MM.1S (cell line): ENCODE measurements at regions not wholly inside any gene's neighbourhood (a gene's known extent, or its start where the extent isn't known, plus 50 kb on each side); places are given as distances from the start of the nearest gene placed in this dataset.

ENCODE experiments used
- DNase-seq: peaks from one replicate; pipeline ENCODE4 v3.0.0-alpha.2; 2015
- H2AFZ ChIP-seq: fragments of 300-600 bp; sonication (generic); 2 replicates; pipeline ENCODE4 v1.6.0; 2016; ENCODE audit warnings: antibody characterized with exemption, low read length
- H3F3A ChIP-seq: fragments of 300-600 bp; sonication (generic); 2 replicates; pipeline ENCODE4 v1.6.1; 2016; ENCODE audit warnings: mild to moderate bottlenecking, antibody characterized with exemption, low read length, moderate library complexity, mixed read lengths; ENCODE audit not compliant: insufficient read depth
- H3K27ac ChIP-seq: fragments of 300-600 bp; sonication (generic); 2 replicates; pipeline ENCODE4 v1.5.1; 2016; ENCODE audit warnings: mild to moderate bottlenecking, low read length
- H3K27me3 ChIP-seq: fragments of 300-600 bp; sonication (generic); replicated peaks from 2 replicates; pipeline ENCODE4 v1.6.0; 2016; ENCODE audit warnings: low read length; ENCODE audit not compliant: insufficient read depth
- H3K36me3 ChIP-seq: fragments of 300-600 bp; sonication (generic); replicated peaks from 2 replicates; pipeline ENCODE4 v1.6.1; 2016; ENCODE audit warnings: mild to moderate bottlenecking, low read length, mixed read lengths; ENCODE audit not compliant: insufficient read depth
- H3K4me1 ChIP-seq: fragments of 300-600 bp; sonication (generic); 2 replicates; pipeline ENCODE4 v1.6.1; 2016; ENCODE audit warnings: low read length, mixed read lengths
- H3K4me2 ChIP-seq: fragments of 300-600 bp; sonication (generic); 2 replicates; pipeline ENCODE4 v1.6.0; 2016; ENCODE audit warnings: low read depth, low read length
- H3K4me3 ChIP-seq: fragments of 300-600 bp; sonication (generic); 2 replicates; pipeline ENCODE4 v1.5.1; 2016; ENCODE audit warnings: low read length, mixed read lengths
- H3K79me2 ChIP-seq: fragments of 300-600 bp; sonication (generic); 2 replicates; pipeline ENCODE4 v1.6.1; 2016; ENCODE audit warnings: mixed run types, low read length, mixed read lengths
- H3K9ac ChIP-seq: fragments of 300-600 bp; sonication (generic); 2 replicates; pipeline ENCODE4 v1.6.1; 2016; ENCODE audit warnings: low read length, mixed read lengths
- H3K9me2 ChIP-seq: fragments of 300-600 bp; sonication (generic); replicated peaks from 2 replicates; pipeline ENCODE4 v1.6.1; 2016; ENCODE audit warnings: mild to moderate bottlenecking, low read length, mixed read lengths; ENCODE audit not compliant: insufficient read depth
- H3K9me3 ChIP-seq: fragments of 300-600 bp; sonication (generic); replicated peaks from 2 replicates; pipeline ENCODE4 v1.6.1; 2016; ENCODE audit warnings: mild to moderate bottlenecking, low read length, mixed read lengths; ENCODE audit not compliant: insufficient read depth
- H4K20me1 ChIP-seq: fragments of 300-600 bp; sonication (generic); 2 replicates; pipeline ENCODE4 v1.6.1; 2016; ENCODE audit warnings: mild to moderate bottlenecking, low read length, moderate library complexity, mixed read lengths; ENCODE audit not compliant: insufficient read depth
- EZH2 ChIP-seq: fragments of 300-600 bp; sonication (generic); optimal IDR thresholded peaks from 2 replicates; pipeline ENCODE3; 2017; ENCODE audit warnings: low read depth, mild to moderate bottlenecking, antibody characterized with exemption, low read length, mixed read lengths
- EZH2phosphoT487 ChIP-seq: fragments of 300-600 bp; sonication (generic); IDR thresholded peaks from 2 replicates; pipeline ENCODE4 v1.6.1; 2018; ENCODE audit warnings: antibody characterized with exemption, low read length
- TF ChIP-seq, protein P1 (sequence below): fragments of 300-600 bp; sonication (generic); IDR thresholded peaks from 2 replicates; pipeline ENCODE4 v1.5.1; 2016; ENCODE audit warnings: antibody characterized with exemption, low read length, mixed read lengths

GRCh38 chr6:72495441-72495840, 126.4 kb upstream of the KCNQ5 start:
- no peaks in the 10 kb centered on the region; the same call in 1 of the 2 replicates for H3K9me3 ChIP-seq
- DNase-seq: no peak
- no peaks in the 10 kb centered on the region for H3K79me2 ChIP-seq
- H2AFZ ChIP-seq: no peak overlapping the region
- no peaks in the 10 kb centered on the region for H3K4me1 ChIP-seq
- no peak for TF ChIP-seq EZH2
- TF ChIP-seq, protein P1, sequence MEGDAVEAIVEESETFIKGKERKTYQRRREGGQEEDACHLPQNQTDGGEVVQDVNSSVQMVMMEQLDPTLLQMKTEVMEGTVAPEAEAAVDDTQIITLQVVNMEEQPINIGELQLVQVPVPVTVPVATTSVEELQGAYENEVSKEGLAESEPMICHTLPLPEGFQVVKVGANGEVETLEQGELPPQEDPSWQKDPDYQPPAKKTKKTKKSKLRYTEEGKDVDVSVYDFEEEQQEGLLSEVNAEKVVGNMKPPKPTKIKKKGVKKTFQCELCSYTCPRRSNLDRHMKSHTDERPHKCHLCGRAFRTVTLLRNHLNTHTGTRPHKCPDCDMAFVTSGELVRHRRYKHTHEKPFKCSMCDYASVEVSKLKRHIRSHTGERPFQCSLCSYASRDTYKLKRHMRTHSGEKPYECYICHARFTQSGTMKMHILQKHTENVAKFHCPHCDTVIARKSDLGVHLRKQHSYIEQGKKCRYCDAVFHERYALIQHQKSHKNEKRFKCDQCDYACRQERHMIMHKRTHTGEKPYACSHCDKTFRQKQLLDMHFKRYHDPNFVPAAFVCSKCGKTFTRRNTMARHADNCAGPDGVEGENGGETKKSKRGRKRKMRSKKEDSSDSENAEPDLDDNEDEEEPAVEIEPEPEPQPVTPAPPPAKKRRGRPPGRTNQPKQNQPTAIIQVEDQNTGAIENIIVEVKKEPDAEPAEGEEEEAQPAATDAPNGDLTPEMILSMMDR: no peak
- TF ChIP-seq EZH2phosphoT487: no peak
- H3K4me3 ChIP-seq: no peak overlapping the region
- no peaks in the 10 kb centered on the region for H3F3A ChIP-seq
- no peak overlapping the region for H3K27ac ChIP-seq
- H3K27me3 ChIP-seq: no peaks in the 10 kb centered on the region
- H4K20me1 ChIP-seq: no peaks in the 10 kb centered on the region
- no peaks in the 10 kb centered on the region for H3K9me2 ChIP-seq
- H3K9ac ChIP-seq: no peak overlapping the region
- H3K36me3 ChIP-seq: no peaks in the 10 kb centered on the region
- H3K4me2 ChIP-seq: no peak overlapping the region

GRCh38 chr6:72497186-72497585, 124.7 kb upstream of the KCNQ5 start:
- Histone ChIP-seq H3K36me3 (no peaks in the 10 kb centered on the region), H3K4me3 (no peak overlapping the region), H3K9me3 (no peaks in the 10 kb centered on the region; the same call in 1 of the 2 replicates), H3F3A (no peaks in the 10 kb centered on the region), H3K27me3 (no peaks in the 10 kb centered on the region), H3K4me2 (no peak overlapping the region), H3K9me2 (no peaks in the 10 kb centered on the region), H3K9ac (no peak overlapping the region), H3K79me2 (no peaks in the 10 kb centered on the region), H4K20me1 (no peaks in the 10 kb centered on the region), H3K4me1 (no peaks in the 10 kb centered on the region), H3K27ac (no peak overlapping the region), H2AFZ (no peak overlapping the region)
- no peak for DNase-seq
- TF ChIP-seq, protein P1: no peak
- TF ChIP-seq EZH2phosphoT487: no peak
- TF ChIP-seq EZH2: no peak

- H3K36me3 ChIP-seq: no peaks in the 10 kb centered on the region
- no peak overlapping the region for H3K4me2 ChIP-seq
- H3K4me1 ChIP-seq: no peaks in the 10 kb centered on the region
- H2AFZ ChIP-seq: no peak overlapping the region
- no peaks in the 10 kb centered on the region; the same call in 1 of the 2 replicates for H3K9me3 ChIP-seq
- no peaks in the 10 kb centered on the region for H3K9me2 ChIP-seq
- no peak for TF ChIP-seq EZH2
- TF ChIP-seq, protein P1: no peak
- no peak for TF ChIP-seq EZH2phosphoT487
- H3F3A ChIP-seq: no peaks in the 10 kb centered on the region
- DNase-seq: no peak
- H3K27ac ChIP-seq: no peak overlapping the region
- no peak overlapping the region for H3K9ac ChIP-seq
- no peaks in the 10 kb centered on the region for H3K27me3 ChIP-seq
- H4K20me1 ChIP-seq: no peaks in the 10 kb centered on the region
- H3K4me3 ChIP-seq: no peak overlapping the region
- H3K79me2 ChIP-seq: no peaks in the 10 kb centered on the region
These were observed 121.2 kb upstream of the KCNQ5 start for GRCh38 chr6:72500669-72501068.
